ENCODE measurements at regions not wholly inside any gene's neighbourhood (a gene's known extent, or its start where the extent isn't known, plus 50 kb on each side); places are given as distances from the start of the nearest gene placed in this dataset.
"Not testable (repeated sequence)": the region's sequence is repeated elsewhere in the genome, so short reads cannot be mapped to it uniquely, and the experiment has no call there.

GRCh38 chr3:193145248-193145647, 95.8 kb upstream of the PLAAT1 start:
- Histone ChIP-seq H3K36me3 (ENCODE audit: control insufficient read depth, insufficient read depth, low read length) (no peaks in the 10 kb centered on the region), H3K4me3 (ENCODE audit: low read depth, low read length) (no peak overlapping the region)

GRCh38 chr3:193148688-193149473, 92.1 kb upstream of the PLAAT1 start:
- Histone ChIP-seq H3K27me3 (ENCODE audit: control insufficient read depth, insufficient read depth, low read length) (no peaks in the 10 kb centered on the region), H3K9me3 (ENCODE audit: control insufficient read depth, insufficient read depth, low read depth, low read length) (no peaks in the 10 kb centered on the region), H3K27ac (ENCODE audit: low read depth, low read length) (no peak overlapping the region), H3K4me1 (ENCODE audit: control insufficient read depth, insufficient read depth, low read length) (no peaks in the 10 kb centered on the region), H3K4me3 (ENCODE audit: low read depth, low read length) (no peak overlapping the region), H3K9ac (ENCODE audit: low read length) (no peak overlapping the region), H3K36me3 (ENCODE audit: control insufficient read depth, insufficient read depth, low read length) (no peaks in the 10 kb centered on the region)

More at GRCh38 chr3:193145248-193145647, 95.8 kb upstream of the PLAAT1 start:
- Histone ChIP-seq H3K9me3 (ENCODE audit: control insufficient read depth, insufficient read depth, low read depth, low read length) (no peaks in the 10 kb centered on the region), H3K4me1 (ENCODE audit: control insufficient read depth, insufficient read depth, low read length) (no peaks in the 10 kb centered on the region), H3K9ac (ENCODE audit: low read length) (no peak overlapping the region), H3K27me3 (ENCODE audit: control insufficient read depth, insufficient read depth, low read length) (no peaks in the 10 kb centered on the region), H3K27ac (ENCODE audit: low read depth, low read length) (no peak overlapping the region)

GRCh38 chr3:193149998-193150397, 91.0 kb upstream of the PLAAT1 start:
- Histone ChIP-seq H3K27ac (ENCODE audit: low read depth, low read length) (no peak overlapping the region), H3K4me3 (ENCODE audit: low read depth, low read length) (no peak overlapping the region), H3K36me3 (ENCODE audit: control insufficient read depth, insufficient read depth, low read length) (no peaks in the 10 kb centered on the region), H3K9ac (ENCODE audit: low read length) (no peak overlapping the region), H3K27me3 (ENCODE audit: control insufficient read depth, insufficient read depth, low read length) (no peaks in the 10 kb centered on the region), H3K9me3 (ENCODE audit: control insufficient read depth, insufficient read depth, low read depth, low read length) (no peaks in the 10 kb centered on the region), H3K4me1 (ENCODE audit: control insufficient read depth, insufficient read depth, low read length) (no peaks in the 10 kb centered on the region)

- not testable (repeated sequence) for H3K4me1 ChIP-seq (ENCODE audit: control insufficient read depth, insufficient read depth, low read length); H3K9me3 ChIP-seq (ENCODE audit: control insufficient read depth, insufficient read depth, low read depth, low read length); H3K4me3 ChIP-seq (ENCODE audit: low read depth, low read length); H3K36me3 ChIP-seq (ENCODE audit: control insufficient read depth, insufficient read depth, low read length); H3K9ac ChIP-seq (ENCODE audit: low read length); H3K27ac ChIP-seq (ENCODE audit: low read depth, low read length); H3K27me3 ChIP-seq (ENCODE audit: control insufficient read depth, insufficient read depth, low read length)
These were observed 85.8 kb upstream of the PLAAT1 start for GRCh38 chr3:193155044-193155781.

- Histone ChIP-seq H3K9me3 (ENCODE audit: control insufficient read depth, insufficient read depth, low read depth, low read length) (no peaks in the 10 kb centered on the region), H3K27ac (ENCODE audit: low read depth, low read length) (no peak overlapping the region), H3K9ac (ENCODE audit: low read length) (no peak overlapping the region), H3K36me3 (ENCODE audit: control insufficient read depth, insufficient read depth, low read length) (no peaks in the 10 kb centered on the region), H3K4me1 (ENCODE audit: control insufficient read depth, insufficient read depth, low read length) (no peaks in the 10 kb centered on the region), H3K27me3 (ENCODE audit: control insufficient read depth, insufficient read depth, low read length) (no peaks in the 10 kb centered on the region), H3K4me3 (ENCODE audit: low read depth, low read length) (no peak overlapping the region)
These were observed 84.0 kb upstream of the PLAAT1 start for GRCh38 chr3:193157051-193157450.

- Histone ChIP-seq H3K4me1 (ENCODE audit: control insufficient read depth, insufficient read depth, low read length) (peaks cover 13% of the 10 kb centered on the region; the same call in 1 of the 2 replicates), H3K9me3 (ENCODE audit: control insufficient read depth, insufficient read depth, low read depth, low read length) (no peaks in the 10 kb centered on the region), H3K9ac (ENCODE audit: low read length) (no peak overlapping the region), H3K36me3 (ENCODE audit: control insufficient read depth, insufficient read depth, low read length) (no peaks in the 10 kb centered on the region), H3K27ac (ENCODE audit: low read depth, low read length) (peak overlapping the region; percentile 51; the same call in 1 of the 2 replicates), H3K27me3 (ENCODE audit: control insufficient read depth, insufficient read depth, low read length) (no peaks in the 10 kb centered on the region), H3K4me3 (ENCODE audit: low read depth, low read length) (no peak overlapping the region)
These were observed 75.4 kb upstream of the PLAAT1 start for GRCh38 chr3:193165431-193166120.

- Histone ChIP-seq H3K27me3 (ENCODE audit: control insufficient read depth, insufficient read depth, low read length) (no peaks in the 10 kb centered on the region), H3K36me3 (ENCODE audit: control insufficient read depth, insufficient read depth, low read length) (no peaks in the 10 kb centered on the region), H3K9ac (ENCODE audit: low read length) (no peak overlapping the region), H3K27ac (ENCODE audit: low read depth, low read length) (no peak overlapping the region), H3K4me3 (ENCODE audit: low read depth, low read length) (no peak overlapping the region), H3K4me1 (ENCODE audit: control insufficient read depth, insufficient read depth, low read length) (peaks cover 13% of the 10 kb centered on the region; the same call in 1 of the 2 replicates), H3K9me3 (ENCODE audit: control insufficient read depth, insufficient read depth, low read depth, low read length) (peaks cover 2% of the 10 kb centered on the region; the same call in 1 of the 2 replicates)
These were observed 72.1 kb upstream of the PLAAT1 start for GRCh38 chr3:193168931-193169330.

- Histone ChIP-seq H3K9ac (ENCODE audit: low read length) (no peak overlapping the region), H3K4me1 (ENCODE audit: control insufficient read depth, insufficient read depth, low read length) (no peaks in the 10 kb centered on the region), H3K4me3 (ENCODE audit: low read depth, low read length) (no peak overlapping the region), H3K27ac (ENCODE audit: low read depth, low read length) (no peak overlapping the region), H3K27me3 (ENCODE audit: control insufficient read depth, insufficient read depth, low read length) (no peaks in the 10 kb centered on the region), H3K36me3 (ENCODE audit: control insufficient read depth, insufficient read depth, low read length) (no peaks in the 10 kb centered on the region; the same call in 1 of the 2 replicates), H3K9me3 (ENCODE audit: control insufficient read depth, insufficient read depth, low read depth, low read length) (peaks cover 5% of the 10 kb centered on the region; the same call in 1 of the 2 replicates)
These were observed 66.9 kb upstream of the PLAAT1 start for GRCh38 chr3:193174140-193174539.

- H3K27me3 ChIP-seq (ENCODE audit: control insufficient read depth, insufficient read depth, low read length); H3K27ac ChIP-seq (ENCODE audit: low read depth, low read length); H3K9ac ChIP-seq (ENCODE audit: low read length); H3K4me3 ChIP-seq (ENCODE audit: low read depth, low read length); H3K4me1 ChIP-seq (ENCODE audit: control insufficient read depth, insufficient read depth, low read length); H3K36me3 ChIP-seq (ENCODE audit: control insufficient read depth, insufficient read depth, low read length): not testable (repeated sequence)
- H3K9me3 ChIP-seq (ENCODE audit: control insufficient read depth, insufficient read depth, low read depth, low read length), result peaks cover 10% of the 10 kb centered on the region; the same call in 1 of the 2 replicates
These were observed 61.5 kb upstream of the PLAAT1 start for GRCh38 chr3:193179332-193180012.

GRCh38 chr3:193187070-193187722, 53.8 kb upstream of the PLAAT1 start:
- Histone ChIP-seq H3K4me1 (ENCODE audit: control insufficient read depth, insufficient read depth, low read length) (no peaks in the 10 kb centered on the region), H3K9me3 (ENCODE audit: control insufficient read depth, insufficient read depth, low read depth, low read length) (no peaks in the 10 kb centered on the region), H3K4me3 (ENCODE audit: low read depth, low read length) (no peak overlapping the region), H3K36me3 (ENCODE audit: control insufficient read depth, insufficient read depth, low read length) (no peaks in the 10 kb centered on the region), H3K27ac (ENCODE audit: low read depth, low read length) (no peak overlapping the region), H3K27me3 (ENCODE audit: control insufficient read depth, insufficient read depth, low read length) (no peaks in the 10 kb centered on the region), H3K9ac (ENCODE audit: low read length) (no peak overlapping the region)

Data from HUES6 (cell line).